T47D (cell line): ENCODE measurements at regions not wholly inside any gene's neighbourhood (a gene's known extent, or its start where the extent isn't known, plus 50 kb on each side); places are given as distances from the start of the nearest gene placed in this dataset.

Experiments
- DNase-seq, 2 experiments: peaks; one replicate each; pipeline versions ENCODE4 v3.0.0 to v3.0.0-alpha.2; 2011 to 2012; ENCODE audit warnings: low read depth in 1 of 2, low spot score in 1 of 2
- JUND ChIP-seq: IDR thresholded peaks from 2 replicates; pipeline ENCODE4 v1.6.1; 2012; ENCODE audit warnings: low read depth
- in situ Hi-C: cut with HindIII; loops from 2 replicates; pipeline ENCODE4 v1.10.0; 2016; ENCODE audit warnings: low sequenced_read_pairs, low pct_unique_long_range_greater_than_20kb

DNA sequence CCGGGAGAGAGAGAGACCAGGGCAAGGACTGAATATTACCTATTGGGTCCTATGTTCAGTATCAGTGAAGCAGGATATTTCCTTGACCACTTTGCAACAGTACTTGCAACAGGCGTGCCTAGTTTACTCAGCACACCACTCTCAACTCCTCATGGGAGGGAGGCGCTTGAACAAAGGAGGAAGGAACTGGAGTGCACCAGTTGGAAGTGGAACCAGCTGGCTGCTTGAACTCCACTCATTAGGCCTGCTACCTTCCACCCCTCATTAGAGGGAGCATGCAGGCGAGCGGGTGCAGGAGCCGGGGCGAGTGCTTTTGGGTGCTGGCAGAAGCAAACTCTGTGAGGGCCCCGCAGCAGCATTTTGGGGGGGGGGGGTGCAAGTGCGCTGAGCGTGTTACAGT lies 1369.6 kb upstream of the RAG2 start:
- no peak for DNase-seq
- no peak for TF ChIP-seq JUND
- in situ Hi-C loops, result no loop called here

DNA sequence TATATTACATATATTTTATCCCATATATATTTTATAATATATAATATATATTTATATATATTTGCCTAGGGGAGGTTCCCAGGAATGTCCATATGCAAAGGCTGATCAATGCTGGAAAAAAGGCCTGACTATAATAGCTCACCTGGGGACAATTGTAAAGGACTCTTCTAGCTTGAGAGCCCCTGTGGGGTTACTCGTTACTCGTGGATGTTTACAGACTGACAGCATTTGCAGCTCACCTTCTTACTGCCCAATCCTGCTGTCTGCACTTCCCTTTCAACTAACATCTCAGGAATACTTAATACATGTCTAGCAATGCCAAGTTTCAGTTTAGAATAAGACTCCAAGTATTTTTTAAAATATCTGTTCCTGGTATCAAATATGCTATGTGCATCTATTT lies 1365.4 kb upstream of the RAG2 start:
- TF ChIP-seq JUND, result no peak
- in situ Hi-C loops, result no loop called here
- DNase-seq, result no peak

DNA sequence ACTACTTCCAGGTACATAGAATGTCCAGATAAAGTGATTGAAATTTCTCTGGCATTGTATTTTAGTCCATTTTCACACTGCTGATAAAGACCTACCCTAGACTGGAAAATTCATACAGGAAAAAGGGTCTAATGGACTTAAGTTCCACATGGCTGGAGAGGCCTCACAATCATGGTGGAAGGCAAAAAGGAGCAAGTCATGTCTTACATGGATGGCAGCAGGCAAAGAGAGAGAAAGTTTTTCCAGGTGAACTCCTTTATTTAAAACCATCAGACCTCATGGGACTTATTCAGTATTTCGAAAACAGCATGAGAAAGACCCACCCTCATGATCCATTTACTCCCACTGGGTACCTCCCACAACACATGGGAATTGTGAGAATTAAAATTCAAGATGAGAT lies 1359.7 kb upstream of the RAG2 start:
- TF ChIP-seq JUND, result no peak
- in situ Hi-C loops, result no loop called here
- no peak for DNase-seq

DNA sequence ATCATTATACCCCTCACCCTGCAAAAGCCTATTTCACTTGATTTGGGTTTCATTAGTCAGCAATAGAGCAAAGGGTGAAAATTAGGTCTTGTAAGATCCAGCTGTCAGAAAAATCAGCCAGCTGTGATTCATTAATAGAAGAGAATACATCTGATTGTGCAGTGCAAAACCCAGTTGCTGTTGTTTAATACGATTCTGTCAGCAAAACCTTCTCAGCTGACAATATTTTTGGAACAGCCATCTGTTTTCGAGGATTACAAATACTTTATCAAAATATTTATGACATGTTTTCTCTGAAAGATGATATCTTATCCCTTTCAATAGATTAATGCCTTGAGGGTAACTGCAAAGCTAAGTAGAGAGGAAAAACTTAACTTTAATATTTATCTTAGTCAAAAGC lies 1354.0 kb upstream of the RAG2 start:
- in situ Hi-C loops, result no loop called here
- TF ChIP-seq JUND, result no peak

DNA sequence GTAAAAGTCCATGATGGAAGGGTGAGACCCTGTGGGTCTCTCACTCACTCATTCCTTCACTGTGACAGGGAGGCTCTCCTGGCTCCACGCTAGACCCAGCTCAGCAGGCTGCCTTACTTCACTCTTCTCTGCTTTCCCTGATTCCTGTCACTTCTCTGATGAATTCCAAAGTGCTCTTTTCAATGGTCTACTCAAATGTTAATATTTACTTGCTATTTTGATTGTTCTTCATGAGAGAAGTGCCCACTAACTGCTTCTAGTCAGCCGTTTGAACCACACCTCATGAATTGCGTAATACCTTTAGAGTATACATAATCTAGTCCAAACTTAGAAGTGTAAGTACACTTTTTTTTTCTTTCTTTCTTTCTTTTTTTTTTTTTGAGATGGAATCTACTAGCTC lies 1350.2 kb upstream of the RAG2 start:
- no peak for TF ChIP-seq JUND
- in situ Hi-C loops, result no loop called here
- DNase-seq, result no peak

More for the DNA sequence above, 1354.0 kb upstream of the RAG2 start:
- DNase-seq, result no peak

DNA sequence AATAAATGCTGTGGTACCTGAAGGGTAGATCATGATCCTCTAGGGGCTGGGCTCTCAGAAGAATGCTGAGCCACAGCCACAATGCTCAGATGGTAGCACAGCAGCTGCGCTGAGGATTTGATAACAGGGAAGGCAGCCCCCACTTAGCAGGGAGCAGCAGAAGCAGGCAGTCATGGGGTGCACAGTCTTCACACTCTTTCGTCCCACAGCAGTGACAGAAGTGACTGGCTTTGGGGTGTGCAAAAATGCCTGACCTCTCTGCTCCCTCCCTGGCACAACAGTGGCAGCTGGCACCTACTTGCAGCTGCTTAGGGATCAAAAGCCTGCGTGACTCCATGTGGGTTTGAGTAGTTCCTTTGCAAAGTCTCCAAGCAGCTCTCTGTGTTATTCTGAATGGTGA lies 1349.8 kb upstream of the RAG2 start:
- in situ Hi-C loops, result no loop called here
- no peak for TF ChIP-seq JUND
- no peak for DNase-seq

DNA sequence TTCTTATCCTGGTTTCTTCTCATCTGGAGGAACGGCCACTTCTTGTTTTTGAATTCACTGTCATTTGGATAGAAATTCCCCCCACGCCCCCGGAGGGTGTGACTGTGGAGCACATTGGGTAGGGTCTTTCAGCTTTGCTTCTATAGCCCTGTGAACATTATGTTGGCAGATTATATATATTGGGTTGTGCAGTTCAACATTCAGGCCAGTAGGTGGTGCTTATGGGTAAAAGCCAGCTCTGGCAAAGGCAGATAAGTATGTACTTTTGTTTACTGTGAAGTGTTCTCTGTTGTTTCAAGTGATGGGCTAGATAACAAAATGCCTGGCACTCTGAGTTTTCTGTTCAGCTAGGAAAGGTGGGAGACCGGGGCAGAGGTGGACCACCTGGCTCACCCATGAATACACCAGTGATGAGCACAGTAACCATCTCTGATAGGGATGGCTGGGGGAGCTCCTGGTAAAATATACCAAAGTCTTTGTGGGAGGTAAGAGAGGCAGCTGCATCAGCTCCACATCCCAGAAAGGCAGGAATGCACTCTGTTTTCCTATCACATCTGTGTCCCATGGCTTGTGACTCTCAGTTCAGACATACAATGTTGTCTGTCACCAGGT lies 1348.2 kb upstream of the RAG2 start:
- no peak for TF ChIP-seq JUND
- in situ Hi-C loops, result no loop called here
- peak in 1 of 2 experiments; percentile 74 for DNase-seq

DNA sequence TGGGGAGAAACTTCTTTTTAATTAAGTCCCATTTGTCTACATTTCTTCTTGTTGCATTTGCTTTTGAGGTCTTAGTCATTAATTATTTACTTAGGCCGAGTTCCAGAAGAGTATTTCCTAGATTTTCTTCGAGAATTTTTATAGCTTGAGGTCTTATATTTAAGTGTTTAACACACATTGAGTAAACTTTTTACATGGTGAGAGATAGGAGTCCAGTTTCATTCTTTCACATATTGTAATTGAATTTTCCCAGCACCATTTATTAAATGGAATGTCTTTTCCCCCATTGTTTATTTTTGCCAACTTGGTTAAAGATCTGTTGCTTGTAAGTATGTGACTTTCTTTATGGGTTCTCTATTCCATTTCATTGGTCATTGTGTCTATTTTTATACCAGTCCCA lies 1344.0 kb upstream of the RAG2 start:
- in situ Hi-C loops, result no loop called here
- peak in 1 of 2 experiments; percentile 33 for DNase-seq
- TF ChIP-seq JUND, result no peak

DNA sequence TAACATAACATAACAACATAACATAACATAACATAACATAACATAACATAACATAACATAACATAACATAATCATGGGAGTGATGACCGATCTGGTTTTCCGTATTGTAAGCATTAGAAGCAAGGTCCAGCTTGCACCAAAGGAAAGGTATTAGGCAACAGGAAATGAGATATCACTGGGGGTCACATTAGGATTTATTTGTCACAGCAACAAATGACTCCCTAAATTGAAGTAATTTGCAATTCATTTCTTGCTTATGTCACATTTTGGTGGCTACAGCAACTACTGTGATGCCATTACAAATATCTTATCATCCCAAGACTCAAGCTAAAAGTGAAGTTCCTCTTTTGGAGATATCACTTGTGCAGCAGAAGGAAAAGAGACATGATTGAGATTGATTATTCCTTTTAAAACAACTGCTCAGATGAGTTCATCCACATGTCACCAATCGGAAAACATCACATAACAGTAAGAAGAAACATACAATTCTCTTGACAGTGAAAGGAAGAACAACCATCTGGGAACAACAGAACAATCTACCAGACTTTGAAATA lies 1331.1 kb upstream of the RAG2 start:
- no peak for TF ChIP-seq JUND
- in situ Hi-C loops, result no loop called here
- DNase-seq, result no peak

DNA sequence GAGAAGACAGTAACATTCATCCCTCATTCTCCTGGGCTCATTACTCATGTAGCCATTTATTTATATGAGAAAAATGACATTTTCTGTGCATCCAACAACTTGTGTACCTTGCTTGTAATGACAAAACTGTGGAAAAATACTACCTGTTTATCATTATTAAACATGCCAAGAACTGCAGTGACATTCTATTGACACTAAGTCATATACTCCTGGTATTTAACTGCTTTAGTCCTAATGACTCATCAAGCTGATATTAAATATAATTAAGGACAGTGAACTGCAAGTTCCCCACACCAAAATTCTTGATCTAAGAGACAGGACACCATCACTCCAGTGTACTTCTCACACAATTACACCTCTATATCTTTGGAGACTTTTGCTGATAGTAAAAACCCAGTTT lies 1328.7 kb upstream of the RAG2 start:
- no peak for DNase-seq
- TF ChIP-seq JUND, result no peak
- in situ Hi-C loops, result no loop called here

DNA sequence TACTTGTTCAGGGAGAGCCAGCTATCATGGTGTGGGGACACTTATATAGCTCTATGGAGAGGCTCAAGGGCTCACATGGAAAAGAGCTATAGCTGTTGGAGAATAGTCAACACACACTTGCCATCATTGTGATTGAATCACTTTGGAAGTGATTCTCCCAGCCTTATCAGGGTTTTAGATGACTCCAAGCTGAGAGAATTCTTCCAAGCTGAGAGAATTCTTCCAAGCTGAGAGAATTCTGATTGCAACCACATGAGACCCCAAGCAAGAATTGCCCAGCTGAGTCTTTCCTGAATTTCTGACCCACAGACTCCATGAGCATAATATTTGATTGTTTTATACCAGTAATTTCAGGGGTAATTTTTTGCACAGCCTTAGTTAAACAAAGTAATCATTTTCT lies 1318.3 kb upstream of the RAG2 start:
- no peak for DNase-seq
- no peak for TF ChIP-seq JUND
- in situ Hi-C loops, result no loop called here

DNA sequence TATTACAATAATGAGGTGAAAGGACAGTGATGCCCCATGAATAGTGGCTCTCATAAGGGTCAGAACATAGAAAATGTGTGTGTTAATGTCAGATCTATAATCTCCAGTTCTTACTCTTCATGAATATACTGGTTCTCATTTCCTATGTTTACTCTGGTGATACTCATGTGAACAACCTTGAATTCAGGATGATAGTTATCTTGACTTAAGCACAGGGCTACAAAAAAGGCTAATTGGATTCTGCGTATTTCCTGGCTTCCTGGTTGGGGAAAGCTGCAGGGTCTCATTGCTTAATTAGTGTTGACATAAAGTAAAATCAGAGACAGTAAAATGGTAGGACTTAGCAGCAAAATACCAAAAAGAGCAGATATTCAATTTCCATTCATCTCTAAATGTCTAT lies 1316.8 kb upstream of the RAG2 start:
- no peak for DNase-seq
- TF ChIP-seq JUND, result no peak
- in situ Hi-C loops, result no loop called here

DNA sequence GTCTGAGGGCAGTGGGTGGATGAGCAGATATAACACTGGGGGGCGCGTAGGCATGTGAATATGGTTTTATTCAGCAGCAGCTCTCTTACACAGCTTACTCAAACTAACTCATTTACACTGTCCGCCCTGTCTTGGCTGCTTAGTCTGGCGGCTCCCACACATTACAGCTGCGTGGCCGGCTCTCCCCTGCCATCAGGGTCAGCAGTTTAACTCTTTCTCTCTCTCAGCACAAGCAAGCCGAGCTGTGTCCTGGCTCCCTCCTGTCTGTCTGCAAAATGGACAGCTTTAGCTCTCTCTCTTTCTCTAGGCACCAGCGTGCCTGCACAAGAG lies 1310.1 kb upstream of the RAG2 start:
- in situ Hi-C loops, result no loop called here
- TF ChIP-seq JUND, result no peak
- DNase-seq, result no peak

DNA sequence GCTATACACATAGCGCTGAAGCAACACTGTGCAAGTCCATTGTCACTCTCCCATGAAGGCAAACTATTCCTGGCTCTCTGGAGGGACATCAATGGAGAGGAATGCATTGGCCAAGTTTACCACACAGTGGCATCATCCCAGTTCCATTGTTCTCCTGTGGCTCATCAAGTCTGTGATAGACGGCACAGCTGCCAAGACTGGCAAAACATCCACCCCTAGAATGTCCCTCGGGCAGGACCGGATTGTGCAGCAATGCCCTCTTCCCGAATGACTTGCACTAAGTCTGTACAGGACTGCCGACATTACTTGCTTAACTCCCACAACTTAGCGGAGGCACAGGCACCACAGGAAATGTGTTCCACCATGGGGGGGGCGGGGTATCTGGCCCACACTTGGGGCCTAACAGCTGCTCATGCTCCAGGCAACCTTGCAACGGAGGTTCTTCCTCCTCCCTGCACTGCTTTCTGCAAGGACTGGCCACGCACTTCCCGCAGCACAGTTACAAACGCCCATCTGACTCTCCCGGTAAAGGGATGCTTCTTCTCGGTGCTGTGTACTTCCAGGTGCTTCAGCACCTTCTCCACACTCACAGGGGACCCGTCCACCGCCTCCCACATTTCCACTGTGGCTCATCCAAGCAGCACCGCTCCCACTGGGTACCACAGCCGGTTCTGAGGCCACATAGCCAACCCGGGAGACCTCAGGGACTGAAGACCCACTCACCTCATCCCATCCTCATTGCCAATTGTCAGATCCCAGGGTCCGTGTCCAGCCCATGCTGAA lies 1309.6 kb upstream of the RAG2 start:
- no peak for TF ChIP-seq JUND
- in situ Hi-C loops, result no loop called here
- DNase-seq, result no peak
